ENCODE measurements at regions not wholly inside any gene's neighbourhood (a gene's known extent, or its start where the extent isn't known, plus 50 kb on each side); places are given as distances from the start of the nearest gene placed in this dataset.

- TF ChIP-seq POLR2A (IDR thresholded peaks at IDR 0.05) (no peak), CTCF (IDR thresholded peaks at IDR 0.05 in 4 of 5, conservative IDR thresholded peaks at IDR 0.05 in 1 of 5) (no peak)
Observed at GRCh38 chr5:21219966-21220365, 1232.0 kb upstream of the CDH18 start.
